ENCODE measurements at regions not wholly inside any gene's neighbourhood (a gene's known extent, or its start where the extent isn't known, plus 50 kb on each side); places are given as distances from the start of the nearest gene placed in this dataset.
A peak's percentile ranks its signal among the peaks of the same experiment; 100 is the strongest.

GRCh38 chr15:46471096-46471495 is 836.3 kb downstream of the SQOR start:
- TF ChIP-seq CTCF (IDR thresholded peaks at IDR 0.05; ENCODE audit: low read depth, low read length), result no peak
- Histone ChIP-seq H3K36me3 (no peaks in the 10 kb centered on the region), H3K4me3 (ENCODE audit: low read depth, low read length) (no peak overlapping the region), H3K27me3 (ENCODE audit: insufficient read depth, low read depth, severe bottlenecking) (no peaks in the 10 kb centered on the region), H3K9me3 (ENCODE audit: severe bottlenecking) (no peaks in the 10 kb centered on the region), H3K27ac (no peak overlapping the region)
- no peak for DNase-seq

- Histone ChIP-seq H3K27me3 (ENCODE audit: insufficient read depth, low read depth, severe bottlenecking) (no peaks in the 10 kb centered on the region), H3K27ac (no peak overlapping the region), H3K4me3 (ENCODE audit: low read depth, low read length) (no peak overlapping the region), H3K36me3 (no peaks in the 10 kb centered on the region), H3K9me3 (ENCODE audit: severe bottlenecking) (no peaks in the 10 kb centered on the region)
- DNase-seq, result no peak
- no peak for TF ChIP-seq CTCF (IDR thresholded peaks at IDR 0.05; ENCODE audit: low read depth, low read length)
These were observed 854.4 kb downstream of the SQOR start for GRCh38 chr15:46489276-46489675.

- peak; percentile 21 for DNase-seq
- Histone ChIP-seq H3K9me3 (ENCODE audit: severe bottlenecking) (no peaks in the 10 kb centered on the region), H3K27ac (no peak overlapping the region), H3K36me3 (no peaks in the 10 kb centered on the region), H3K4me3 (ENCODE audit: low read depth, low read length) (no peak overlapping the region), H3K27me3 (ENCODE audit: insufficient read depth, low read depth, severe bottlenecking) (no peaks in the 10 kb centered on the region)
- TF ChIP-seq CTCF (IDR thresholded peaks at IDR 0.05; ENCODE audit: low read depth, low read length), result no peak
These were observed 861.8 kb downstream of the SQOR start for GRCh38 chr15:46496491-46497115.

- TF ChIP-seq CTCF (IDR thresholded peaks at IDR 0.05; ENCODE audit: low read depth, low read length), result no peak
- Histone ChIP-seq H3K27ac (no peak overlapping the region), H3K4me3 (ENCODE audit: low read depth, low read length) (no peak overlapping the region), H3K9me3 (ENCODE audit: severe bottlenecking) (peaks cover 2% of the 10 kb centered on the region), H3K27me3 (ENCODE audit: insufficient read depth, low read depth, severe bottlenecking) (no peaks in the 10 kb centered on the region), H3K36me3 (no peaks in the 10 kb centered on the region)
- no peak for DNase-seq
These were observed 867.8 kb downstream of the SQOR start for GRCh38 chr15:46502667-46503066.

- no peak overlapping the region for H3K27ac ChIP-seq
- no peak for TF ChIP-seq CTCF (IDR thresholded peaks at IDR 0.05; ENCODE audit: low read depth, low read length)
- H3K36me3 ChIP-seq, result no peaks in the 10 kb centered on the region
- no peaks in the 10 kb centered on the region for H3K9me3 ChIP-seq (ENCODE audit: severe bottlenecking)
- DNase-seq, result no peak
- H3K27me3 ChIP-seq (ENCODE audit: insufficient read depth, low read depth, severe bottlenecking), result no peaks in the 10 kb centered on the region
- H3K4me3 ChIP-seq (ENCODE audit: low read depth, low read length), result no peak overlapping the region
These were observed 883.6 kb downstream of the SQOR start for GRCh38 chr15:46518381-46518780.

GRCh38 chr15:46523701-46524100 is 888.9 kb downstream of the SQOR start:
- Histone ChIP-seq H3K4me3 (ENCODE audit: low read depth, low read length) (no peak overlapping the region), H3K27me3 (ENCODE audit: insufficient read depth, low read depth, severe bottlenecking) (no peaks in the 10 kb centered on the region), H3K36me3 (no peaks in the 10 kb centered on the region), H3K27ac (no peak overlapping the region), H3K9me3 (ENCODE audit: severe bottlenecking) (no peaks in the 10 kb centered on the region)
- no peak for TF ChIP-seq CTCF (IDR thresholded peaks at IDR 0.05; ENCODE audit: low read depth, low read length)
- no peak for DNase-seq

All from WERI-Rb-1 (cell line).